Astrocyte of the cerebellum (primary cell): ENCODE measurements at regions not wholly inside any gene's neighbourhood (a gene's known extent, or its start where the extent isn't known, plus 50 kb on each side); places are given as distances from the start of the nearest gene placed in this dataset.

Source experiments
- DNase-seq: peaks from one replicate; pipeline ENCODE4 v3.0.0-alpha.2; 2011; ENCODE audit warnings: low read depth
- H3K4me3 ChIP-seq: 2 replicates; pipeline ENCODE4 v1.5.1; 2011; ENCODE audit warnings: mild to moderate bottlenecking, low read depth, low read length, moderate library complexity
- in situ Hi-C: cut with HindIII; loops from 2 replicates; pipeline ENCODE4 v1.10.0; 2017; ENCODE audit warnings: low sequenced_read_pairs
- TF ChIP-seq, protein P1 (sequence below): IDR thresholded peaks from 2 replicates; pipeline ENCODE4 v1.5.1; 2012; ENCODE audit warnings: low read length, low read depth, moderate library complexity, mild to moderate bottlenecking; ENCODE audit errors: missing control alignments

DNA sequence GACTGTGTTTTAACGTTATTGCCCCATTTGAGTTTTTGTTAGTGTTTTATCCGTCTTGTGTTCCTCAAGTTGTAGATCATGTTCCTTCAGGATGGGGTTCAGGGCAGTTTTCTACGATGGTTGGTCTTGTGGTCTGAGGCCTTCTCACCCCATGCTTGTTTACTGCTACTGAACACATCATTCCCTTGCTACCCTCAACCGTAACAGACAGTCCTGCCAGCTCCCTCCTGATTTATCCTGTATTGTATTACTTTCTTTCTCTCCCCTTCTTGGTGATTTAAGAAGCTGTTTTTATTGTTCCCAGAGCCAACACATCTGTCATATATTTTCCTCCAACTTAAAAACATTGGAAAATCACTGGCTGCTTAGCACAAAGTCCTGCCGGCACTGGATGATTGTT, 719.8 kb downstream of the INHBA start:
- in situ Hi-C loops: no loop called here
- no peak for DNase-seq
- TF ChIP-seq, protein P1, sequence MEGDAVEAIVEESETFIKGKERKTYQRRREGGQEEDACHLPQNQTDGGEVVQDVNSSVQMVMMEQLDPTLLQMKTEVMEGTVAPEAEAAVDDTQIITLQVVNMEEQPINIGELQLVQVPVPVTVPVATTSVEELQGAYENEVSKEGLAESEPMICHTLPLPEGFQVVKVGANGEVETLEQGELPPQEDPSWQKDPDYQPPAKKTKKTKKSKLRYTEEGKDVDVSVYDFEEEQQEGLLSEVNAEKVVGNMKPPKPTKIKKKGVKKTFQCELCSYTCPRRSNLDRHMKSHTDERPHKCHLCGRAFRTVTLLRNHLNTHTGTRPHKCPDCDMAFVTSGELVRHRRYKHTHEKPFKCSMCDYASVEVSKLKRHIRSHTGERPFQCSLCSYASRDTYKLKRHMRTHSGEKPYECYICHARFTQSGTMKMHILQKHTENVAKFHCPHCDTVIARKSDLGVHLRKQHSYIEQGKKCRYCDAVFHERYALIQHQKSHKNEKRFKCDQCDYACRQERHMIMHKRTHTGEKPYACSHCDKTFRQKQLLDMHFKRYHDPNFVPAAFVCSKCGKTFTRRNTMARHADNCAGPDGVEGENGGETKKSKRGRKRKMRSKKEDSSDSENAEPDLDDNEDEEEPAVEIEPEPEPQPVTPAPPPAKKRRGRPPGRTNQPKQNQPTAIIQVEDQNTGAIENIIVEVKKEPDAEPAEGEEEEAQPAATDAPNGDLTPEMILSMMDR: no peak
- H3K4me3 ChIP-seq: no peak overlapping the region

- DNase-seq: no peak
- in situ Hi-C loops: no loop called here
- TF ChIP-seq, protein P1: no peak
- H3K4me3 ChIP-seq: no peak overlapping the region
Measured at GRCh38 chr7:40979296-40979695, 723.6 kb downstream of the INHBA start.

GRCh38 chr7:40978047-40978446, 724.8 kb downstream of the INHBA start:
- in situ Hi-C loops: no loop called here
- H3K4me3 ChIP-seq: no peak overlapping the region
- peak; percentile 33 for DNase-seq
- TF ChIP-seq, protein P1: no peak

- in situ Hi-C loops: no loop called here
- TF ChIP-seq, protein P1: no peak
- no peak overlapping the region for H3K4me3 ChIP-seq
- no peak for DNase-seq
Measured at GRCh38 chr7:40977533-40977932, 725.4 kb downstream of the INHBA start.

- no peak overlapping the region for H3K4me3 ChIP-seq
- in situ Hi-C loops: no loop called here
- DNase-seq: no peak
- TF ChIP-seq, protein P1: no peak
Measured at GRCh38 chr7:40972426-40972825, 730.5 kb downstream of the INHBA start.

DNA sequence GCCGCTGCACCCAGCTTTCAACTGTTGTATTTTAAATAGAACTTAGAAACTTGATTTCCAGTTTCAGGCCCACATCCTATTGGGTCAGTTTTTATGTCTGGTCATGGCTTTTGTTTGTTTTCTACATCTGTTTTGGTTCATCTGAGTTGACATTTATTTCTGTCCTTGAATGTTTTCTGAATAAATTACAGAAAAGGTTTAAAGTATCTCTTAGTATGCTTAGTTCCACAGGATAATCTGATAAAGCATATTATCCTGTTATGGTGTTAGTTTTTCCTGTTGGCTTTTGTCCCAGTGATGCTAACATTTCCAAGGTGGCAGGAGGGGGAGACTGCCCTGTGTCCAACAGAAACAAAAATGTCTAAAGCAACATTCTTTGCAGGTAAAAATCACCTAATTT, 733.2 kb downstream of the INHBA start:
- TF ChIP-seq, protein P1: no peak
- no peak overlapping the region for H3K4me3 ChIP-seq
- in situ Hi-C loops: no loop called here
- no peak for DNase-seq

DNA sequence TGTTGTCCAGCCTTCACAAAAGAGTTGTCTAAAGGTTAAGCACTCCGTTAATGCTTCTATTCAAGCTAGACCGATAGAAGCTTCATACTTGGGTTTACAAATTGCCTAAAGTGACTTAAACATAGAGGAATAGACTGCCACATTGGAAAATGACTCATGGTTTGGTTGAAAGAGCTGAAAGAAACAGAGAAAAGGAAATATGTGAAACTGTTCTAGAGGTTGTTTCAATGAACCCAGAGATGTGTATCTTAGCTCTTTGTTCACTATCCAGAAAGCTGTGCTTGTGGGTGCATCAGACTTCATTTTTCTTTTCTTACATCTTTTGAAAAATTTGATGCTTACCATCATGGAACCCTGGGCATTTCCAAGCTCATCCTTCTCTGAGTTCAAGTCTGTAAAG, 736.2 kb downstream of the INHBA start:
- TF ChIP-seq, protein P1: no peak
- no peak for DNase-seq
- in situ Hi-C loops: no loop called here

More for the DNA sequence above, 736.2 kb downstream of the INHBA start:
- H3K4me3 ChIP-seq: no peak overlapping the region
